ENCODE measurements at regions not wholly inside any gene's neighbourhood (a gene's known extent, or its start where the extent isn't known, plus 50 kb on each side); places are given as distances from the start of the nearest gene placed in this dataset.

GRCh38 chr18:59083136-59083818, 56.4 kb upstream of the SEC11C start:
- TF ChIP-seq, protein P1, sequence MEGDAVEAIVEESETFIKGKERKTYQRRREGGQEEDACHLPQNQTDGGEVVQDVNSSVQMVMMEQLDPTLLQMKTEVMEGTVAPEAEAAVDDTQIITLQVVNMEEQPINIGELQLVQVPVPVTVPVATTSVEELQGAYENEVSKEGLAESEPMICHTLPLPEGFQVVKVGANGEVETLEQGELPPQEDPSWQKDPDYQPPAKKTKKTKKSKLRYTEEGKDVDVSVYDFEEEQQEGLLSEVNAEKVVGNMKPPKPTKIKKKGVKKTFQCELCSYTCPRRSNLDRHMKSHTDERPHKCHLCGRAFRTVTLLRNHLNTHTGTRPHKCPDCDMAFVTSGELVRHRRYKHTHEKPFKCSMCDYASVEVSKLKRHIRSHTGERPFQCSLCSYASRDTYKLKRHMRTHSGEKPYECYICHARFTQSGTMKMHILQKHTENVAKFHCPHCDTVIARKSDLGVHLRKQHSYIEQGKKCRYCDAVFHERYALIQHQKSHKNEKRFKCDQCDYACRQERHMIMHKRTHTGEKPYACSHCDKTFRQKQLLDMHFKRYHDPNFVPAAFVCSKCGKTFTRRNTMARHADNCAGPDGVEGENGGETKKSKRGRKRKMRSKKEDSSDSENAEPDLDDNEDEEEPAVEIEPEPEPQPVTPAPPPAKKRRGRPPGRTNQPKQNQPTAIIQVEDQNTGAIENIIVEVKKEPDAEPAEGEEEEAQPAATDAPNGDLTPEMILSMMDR (IDR thresholded peaks at IDR 0.05), result no peak
- TF ChIP-seq NFIC (IDR thresholded peaks at IDR 0.05; ENCODE audit: borderline replicate concordance), result no peak
- TF ChIP-seq, protein P2, sequence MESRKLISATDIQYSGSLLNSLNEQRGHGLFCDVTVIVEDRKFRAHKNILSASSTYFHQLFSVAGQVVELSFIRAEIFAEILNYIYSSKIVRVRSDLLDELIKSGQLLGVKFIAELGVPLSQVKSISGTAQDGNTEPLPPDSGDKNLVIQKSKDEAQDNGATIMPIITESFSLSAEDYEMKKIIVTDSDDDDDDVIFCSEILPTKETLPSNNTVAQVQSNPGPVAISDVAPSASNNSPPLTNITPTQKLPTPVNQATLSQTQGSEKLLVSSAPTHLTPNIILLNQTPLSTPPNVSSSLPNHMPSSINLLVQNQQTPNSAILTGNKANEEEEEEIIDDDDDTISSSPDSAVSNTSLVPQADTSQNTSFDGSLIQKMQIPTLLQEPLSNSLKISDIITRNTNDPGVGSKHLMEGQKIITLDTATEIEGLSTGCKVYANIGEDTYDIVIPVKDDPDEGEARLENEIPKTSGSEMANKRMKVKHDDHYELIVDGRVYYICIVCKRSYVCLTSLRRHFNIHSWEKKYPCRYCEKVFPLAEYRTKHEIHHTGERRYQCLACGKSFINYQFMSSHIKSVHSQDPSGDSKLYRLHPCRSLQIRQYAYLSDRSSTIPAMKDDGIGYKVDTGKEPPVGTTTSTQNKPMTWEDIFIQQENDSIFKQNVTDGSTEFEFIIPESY (IDR thresholded peaks at IDR 0.05; ENCODE audit: borderline replicate concordance, low read depth), result no peak
- TF ChIP-seq, protein P3, sequence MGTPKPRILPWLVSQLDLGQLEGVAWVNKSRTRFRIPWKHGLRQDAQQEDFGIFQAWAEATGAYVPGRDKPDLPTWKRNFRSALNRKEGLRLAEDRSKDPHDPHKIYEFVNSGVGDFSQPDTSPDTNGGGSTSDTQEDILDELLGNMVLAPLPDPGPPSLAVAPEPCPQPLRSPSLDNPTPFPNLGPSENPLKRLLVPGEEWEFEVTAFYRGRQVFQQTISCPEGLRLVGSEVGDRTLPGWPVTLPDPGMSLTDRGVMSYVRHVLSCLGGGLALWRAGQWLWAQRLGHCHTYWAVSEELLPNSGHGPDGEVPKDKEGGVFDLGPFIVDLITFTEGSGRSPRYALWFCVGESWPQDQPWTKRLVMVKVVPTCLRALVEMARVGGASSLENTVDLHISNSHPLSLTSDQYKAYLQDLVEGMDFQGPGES (IDR thresholded peaks at IDR 0.05; ENCODE audit: low read depth, low read length), result no peak
- TF ChIP-seq EP300 (IDR thresholded peaks at IDR 0.05; ENCODE audit: borderline replicate concordance in 1 of 2, low read depth in 1 of 2, low read length in 1 of 2), result no peak
- no peak for TF ChIP-seq NRF1 (IDR thresholded peaks at IDR 0.05; ENCODE audit: low read depth, low read length)
- TF ChIP-seq RAD21 (IDR thresholded peaks at IDR 0.05; ENCODE audit: low read length), result no peak
- no peak for TF ChIP-seq RFX5 (IDR thresholded peaks at IDR 0.05; ENCODE audit: low read length)

All from SK-N-SH (cell line).